MCF 10A (cell line): ENCODE measurements at regions not wholly inside any gene's neighbourhood (a gene's known extent, or its start where the extent isn't known, plus 50 kb on each side); places are given as distances from the start of the nearest gene placed in this dataset.

Experiments
- BruUV-seq: library from RNA; stranded (reverse); fragments of 400-500 nt; replicated peaks from 2 replicates; lab custom pipeline; 2021; lab: Mats Ljungman, UMichigan
- CTCF ChIA-PET: fragments of 300-600 bp; sonication (Branson Sonifier 250); formaldehyde crosslinking; extraction: SDS; loops from one replicate; lab custom pipeline; 2021; ENCODE audit warnings: antibody characterized with exemption, inconsistent platforms; lab: Yijun Ruan, JAX
- POLR2A ChIA-PET: fragments of 300-600, 350-650 bp; sonication (Branson Sonifier 250); formaldehyde crosslinking; extraction: SDS; loops from one replicate; lab custom pipeline; 2020; ENCODE audit warnings: antibody characterized with exemption, inconsistent platforms; lab: Yijun Ruan, JAX
- DNase-seq: peaks from one replicate; pipeline ENCODE4 v3.0.0-alpha.2; 2018; ENCODE audit not compliant: unreplicated experiment
- H3K27ac Mint-ChIP-seq: one replicate; pipeline ENCODE4 v1.8.0; 2022; ENCODE audit warnings: mild to moderate bottlenecking, low read depth, mixed read lengths; ENCODE audit not compliant: unreplicated experiment
- H3K27me3 Mint-ChIP-seq: one replicate; pipeline ENCODE4 v1.8.0; 2022; ENCODE audit warnings: mixed read lengths; ENCODE audit not compliant: insufficient read depth, unreplicated experiment
- H3K36me3 Mint-ChIP-seq: one replicate; pipeline ENCODE4 v1.8.0; 2022; ENCODE audit warnings: mild to moderate bottlenecking, moderate library complexity, mixed read lengths; ENCODE audit not compliant: insufficient read depth, unreplicated experiment
- H3K4me1 Mint-ChIP-seq: one replicate; pipeline ENCODE4 v1.8.0; 2022; ENCODE audit warnings: mixed read lengths; ENCODE audit not compliant: insufficient read depth, unreplicated experiment
- H3K4me3 Mint-ChIP-seq: one replicate; pipeline ENCODE4 v1.8.0; 2022; ENCODE audit warnings: mild to moderate bottlenecking, moderate library complexity, mixed read lengths; ENCODE audit not compliant: unreplicated experiment
- H3K9me3 Mint-ChIP-seq: one replicate; pipeline ENCODE4 v1.8.0; 2022; ENCODE audit warnings: mixed read lengths; ENCODE audit not compliant: unreplicated experiment
- CTCF ChIP-seq: fragments of 200-600 bp; IDR thresholded peaks from one replicate; pipeline ENCODE4 v1.8.0; 2022; ENCODE audit warnings: antibody characterized with exemption, mild to moderate bottlenecking; ENCODE audit not compliant: unreplicated experiment
- intact Hi-C: fragments of 100-400 bp; cut with micrococcal nuclease; formaldehyde crosslinking; loops from 2 replicates; pipeline ENCODE4 v1.14.1; 2022

- no peak for DNase-seq
- CTCF ChIA-PET, result no interaction called here
- no peak for TF ChIP-seq CTCF
- Mint-ChIP-seq H3K27me3 (no peaks in the 10 kb centered on the region), H3K4me1 (no peaks in the 10 kb centered on the region), H3K4me3 (no peak overlapping the region), H3K36me3 (no peaks in the 10 kb centered on the region), H3K27ac (no peak overlapping the region), H3K9me3 (no peaks in the 10 kb centered on the region)
- POLR2A ChIA-PET, result no interaction called here
- intact Hi-C loops, result no loop called here
- no TSS peak for BruUV-seq
Observed at GRCh38 chr1:25168193-25169071, 63.9 kb downstream of the SYF2 start.

GRCh38 chr1:25167269-25168192 lies 64.8 kb downstream of the SYF2 start:
- H3K4me3 Mint-ChIP-seq, result no peak overlapping the region
- H3K4me1 Mint-ChIP-seq, result no peaks in the 10 kb centered on the region
- BruUV-seq, result no TSS peak
- H3K27me3 Mint-ChIP-seq, result peaks cover 4% of the 10 kb centered on the region
- no peaks in the 10 kb centered on the region for H3K9me3 Mint-ChIP-seq
- DNase-seq, result no peak
- TF ChIP-seq CTCF, result no peak
- intact Hi-C loops, result no loop called here
- ChIA-PET POLR2A (no interaction called here), CTCF (no interaction called here)
- H3K27ac Mint-ChIP-seq, result no peak overlapping the region
- H3K36me3 Mint-ChIP-seq, result no peaks in the 10 kb centered on the region

- ChIA-PET POLR2A (no interaction called here), CTCF (interaction anchor here (0.6 kb wide), 1 partner anchor 645 kb away, joined by 3 read pairs; no protein-coding TSS in a partner anchor)
- DNase-seq, result no peak
- Mint-ChIP-seq H3K27me3 (peaks cover 10% of the 10 kb centered on the region), H3K9me3 (no peaks in the 10 kb centered on the region), H3K4me1 (no peaks in the 10 kb centered on the region), H3K36me3 (no peaks in the 10 kb centered on the region), H3K4me3 (no peak overlapping the region), H3K27ac (no peak overlapping the region)
- intact Hi-C loops, result no loop called here
- no TSS peak for BruUV-seq
- TF ChIP-seq CTCF, result no peak
Observed at GRCh38 chr1:25166847-25167246, 65.5 kb downstream of the SYF2 start.

- no peak for DNase-seq
- Mint-ChIP-seq H3K9me3 (no peaks in the 10 kb centered on the region), H3K27ac (no peak overlapping the region), H3K4me3 (no peak overlapping the region), H3K27me3 (peaks cover 39% of the 10 kb centered on the region), H3K4me1 (no peaks in the 10 kb centered on the region), H3K36me3 (no peaks in the 10 kb centered on the region)
- intact Hi-C loops, result no loop called here
- TF ChIP-seq CTCF, result no peak
- BruUV-seq, result no TSS peak
- CTCF ChIA-PET, result interaction anchor here (0.5 to 1.2 kb wide), 2 partner anchors 16 to 41 kb away, joined by 3 read pairs; no protein-coding TSS in a partner anchor
- POLR2A ChIA-PET, result interaction anchor here (0.7 kb wide), 1 partner anchor 212 kb away, joined by 3 read pairs; no protein-coding TSS in a partner anchor
Observed at GRCh38 chr1:25163986-25164385, 68.3 kb downstream of the SYF2 start.
